GM12875 (cell line): ENCODE measurements at regions not wholly inside any gene's neighbourhood (a gene's known extent, or its start where the extent isn't known, plus 50 kb on each side); places are given as distances from the start of the nearest gene placed in this dataset.
"Not testable (repeated sequence)": the region's sequence is repeated elsewhere in the genome, so short reads cannot be mapped to it uniquely, and the experiment has no call there.

Source experiments
- H3K4me3 ChIP-seq: one replicate; pipeline ENCODE4 v1.5.1; 2011; ENCODE audit warnings: low read depth, low read length, control low read depth
- TF ChIP-seq, protein P1 (sequence below): IDR thresholded peaks from 2 replicates; pipeline ENCODE4 v1.5.1; 2011; ENCODE audit warnings: low read depth, mild to moderate bottlenecking, control low read depth, inconsistent platforms, low read length, moderate library complexity, borderline replicate concordance; ENCODE audit not compliant: insufficient read depth

DNA sequence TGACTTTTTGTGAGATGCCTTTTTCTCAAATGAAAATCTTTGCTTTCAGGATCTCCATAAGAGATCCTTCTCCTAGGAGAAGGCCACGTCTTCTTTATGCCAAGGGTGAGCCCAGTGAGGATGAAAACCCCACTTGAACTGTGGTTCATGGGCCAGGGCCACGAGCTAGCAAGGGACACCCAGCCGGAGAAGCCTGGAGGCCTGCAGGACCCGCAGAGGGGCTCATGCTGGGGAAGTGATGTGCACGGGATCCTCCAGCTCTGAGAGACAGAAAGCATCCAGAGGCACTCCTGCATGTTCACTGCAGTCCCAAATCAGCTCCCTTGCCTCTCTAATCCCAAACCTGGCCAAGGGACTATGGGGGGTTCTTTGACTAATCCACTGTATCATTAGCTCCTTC lies 168.9 kb downstream of the UQCRFS1 start:
- H3K4me3 ChIP-seq = no peak overlapping the region
- TF ChIP-seq, protein P1, sequence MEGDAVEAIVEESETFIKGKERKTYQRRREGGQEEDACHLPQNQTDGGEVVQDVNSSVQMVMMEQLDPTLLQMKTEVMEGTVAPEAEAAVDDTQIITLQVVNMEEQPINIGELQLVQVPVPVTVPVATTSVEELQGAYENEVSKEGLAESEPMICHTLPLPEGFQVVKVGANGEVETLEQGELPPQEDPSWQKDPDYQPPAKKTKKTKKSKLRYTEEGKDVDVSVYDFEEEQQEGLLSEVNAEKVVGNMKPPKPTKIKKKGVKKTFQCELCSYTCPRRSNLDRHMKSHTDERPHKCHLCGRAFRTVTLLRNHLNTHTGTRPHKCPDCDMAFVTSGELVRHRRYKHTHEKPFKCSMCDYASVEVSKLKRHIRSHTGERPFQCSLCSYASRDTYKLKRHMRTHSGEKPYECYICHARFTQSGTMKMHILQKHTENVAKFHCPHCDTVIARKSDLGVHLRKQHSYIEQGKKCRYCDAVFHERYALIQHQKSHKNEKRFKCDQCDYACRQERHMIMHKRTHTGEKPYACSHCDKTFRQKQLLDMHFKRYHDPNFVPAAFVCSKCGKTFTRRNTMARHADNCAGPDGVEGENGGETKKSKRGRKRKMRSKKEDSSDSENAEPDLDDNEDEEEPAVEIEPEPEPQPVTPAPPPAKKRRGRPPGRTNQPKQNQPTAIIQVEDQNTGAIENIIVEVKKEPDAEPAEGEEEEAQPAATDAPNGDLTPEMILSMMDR = no peak

DNA sequence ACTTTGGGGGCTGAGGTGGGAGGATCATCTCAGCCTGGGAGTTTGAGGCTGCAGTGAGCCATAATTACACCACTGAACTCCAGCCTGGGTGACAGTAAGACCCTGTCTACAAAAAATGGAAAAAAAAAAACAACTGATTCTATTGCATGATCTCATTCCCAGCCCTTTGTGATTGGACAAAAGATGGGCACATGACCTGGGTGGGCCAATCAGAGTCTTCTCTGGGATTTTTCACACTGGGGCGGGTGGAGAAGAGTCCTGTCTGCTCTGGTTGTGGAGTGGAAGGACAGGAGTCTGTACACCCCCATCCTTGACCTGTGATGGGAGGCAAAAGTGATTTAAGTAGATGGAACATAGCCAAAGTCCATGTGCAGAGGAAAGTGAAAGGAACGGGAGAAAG lies 170.5 kb downstream of the UQCRFS1 start:
- TF ChIP-seq, protein P1 = no peak
- no peak overlapping the region for H3K4me3 ChIP-seq

DNA sequence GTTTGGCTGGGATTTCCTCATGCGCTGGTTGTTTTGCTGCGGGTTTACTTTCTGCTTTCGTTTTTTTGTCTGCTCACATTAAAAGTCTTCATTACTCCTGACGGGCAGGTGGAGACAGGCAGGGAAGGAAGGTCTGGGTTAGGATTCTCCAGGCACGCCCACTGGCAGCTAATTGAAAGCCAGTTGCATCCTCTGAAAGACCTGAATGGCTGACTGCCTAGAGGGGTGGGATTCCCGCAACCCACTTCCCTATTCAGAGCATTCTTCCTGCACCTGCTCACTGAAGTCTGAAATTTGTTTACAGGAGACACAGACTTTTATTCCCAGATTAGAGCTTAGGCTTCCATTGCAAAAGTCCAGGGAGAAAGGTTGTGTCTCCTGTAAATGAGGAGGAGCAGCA lies 172.0 kb downstream of the UQCRFS1 start:
- H3K4me3 ChIP-seq = no peak overlapping the region

DNA sequence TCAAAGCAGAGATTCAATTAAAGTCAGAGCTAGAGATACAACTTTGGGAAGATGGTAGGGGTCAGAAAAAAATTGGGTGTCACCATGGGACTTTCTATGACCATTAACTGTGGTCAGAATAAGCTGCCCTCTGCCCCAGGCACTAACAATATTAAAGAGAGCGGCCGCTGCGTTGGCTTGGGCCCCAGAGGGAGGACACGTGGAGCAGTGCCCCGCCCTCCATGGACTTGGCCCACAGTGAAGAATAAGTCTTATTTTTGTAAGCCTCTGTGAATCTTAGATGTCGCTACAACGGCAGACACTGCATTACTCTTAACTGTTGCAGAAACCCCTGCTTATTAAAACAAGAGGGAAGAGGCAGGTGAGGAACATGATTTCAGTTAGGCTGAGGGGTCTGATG lies 172.7 kb downstream of the UQCRFS1 start:
- no peak overlapping the region for H3K4me3 ChIP-seq
- TF ChIP-seq, protein P1 = no peak

More for the DNA sequence above, 172.0 kb downstream of the UQCRFS1 start:
- TF ChIP-seq, protein P1 = no peak

DNA sequence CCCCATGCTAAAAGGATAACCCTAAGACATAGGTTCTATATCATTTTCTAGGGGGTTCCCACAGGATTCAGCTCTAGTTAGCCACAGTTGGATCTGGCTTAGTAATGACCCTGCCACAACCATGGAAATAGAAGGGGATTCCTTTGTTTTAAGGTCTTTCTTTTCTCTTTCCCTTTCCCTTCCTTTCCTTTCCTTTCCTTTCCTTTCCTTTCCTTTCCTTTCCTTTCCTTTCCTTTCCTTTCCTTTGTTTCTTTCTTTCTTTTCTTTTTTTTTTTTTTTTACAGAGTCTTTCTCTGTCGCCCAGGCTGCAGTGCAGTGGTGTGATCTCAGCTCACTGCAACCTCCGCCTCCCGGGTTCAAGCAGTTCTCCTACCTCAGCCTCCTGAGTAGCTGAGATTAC lies 173.9 kb downstream of the UQCRFS1 start:
- H3K4me3 ChIP-seq = not testable (repeated sequence)

DNA sequence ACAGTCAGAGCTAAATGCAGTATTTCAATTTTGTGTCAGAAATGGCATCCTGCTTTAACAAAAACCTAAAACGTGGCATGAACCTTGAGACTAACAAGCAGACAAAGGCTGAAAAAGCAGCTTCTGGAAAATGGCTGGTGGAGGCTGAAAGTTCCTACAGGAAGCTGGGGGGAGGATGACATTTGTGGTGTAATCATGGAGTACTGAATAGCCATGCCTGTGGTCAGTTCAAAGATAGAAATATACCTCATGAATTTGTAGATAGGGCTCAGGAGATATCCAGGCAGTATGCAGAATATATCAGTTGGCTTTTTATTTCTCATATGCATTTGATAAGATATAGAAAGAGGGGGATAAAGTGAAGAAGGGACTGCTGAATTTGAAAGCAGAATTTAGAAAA lies 181.7 kb downstream of the UQCRFS1 start:
- H3K4me3 ChIP-seq = no peak overlapping the region
- TF ChIP-seq, protein P1 = no peak

DNA sequence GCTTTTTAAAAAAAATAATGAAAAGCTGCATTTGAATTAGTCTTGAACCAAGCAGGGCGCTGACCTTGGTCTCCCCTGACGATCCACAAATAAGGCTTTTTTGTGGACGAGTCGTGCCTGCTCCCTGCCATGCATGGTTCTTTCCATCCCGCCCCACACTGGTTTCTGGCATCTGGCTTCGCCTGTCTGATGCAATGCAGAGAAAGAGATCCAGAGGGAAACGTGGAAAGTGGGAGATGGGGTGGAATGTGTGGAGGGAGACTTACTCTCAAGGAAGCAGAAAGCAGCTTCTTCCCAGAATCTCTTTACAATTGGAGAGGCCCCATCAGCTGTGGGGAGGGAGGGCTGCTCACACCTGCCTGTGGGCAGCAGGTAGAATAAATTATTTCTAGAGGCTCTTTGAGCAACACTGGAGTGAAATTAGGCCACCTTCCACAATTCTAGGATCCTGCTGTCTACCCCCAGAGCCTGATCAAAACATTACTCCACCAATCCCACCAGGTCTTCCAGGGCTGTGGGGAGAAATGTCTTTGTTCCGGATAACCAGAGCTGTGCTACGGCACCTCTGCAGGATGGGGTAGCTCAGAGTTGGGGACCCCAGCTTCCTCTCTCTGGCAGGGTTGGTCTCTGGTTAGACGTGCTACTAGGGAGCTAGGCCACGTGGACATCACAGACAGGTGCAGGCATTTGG lies 183.5 kb downstream of the UQCRFS1 start:
- no peak overlapping the region for H3K4me3 ChIP-seq
- TF ChIP-seq, protein P1 = no peak
